ENCODE measurements at regions not wholly inside any gene's neighbourhood (a gene's known extent, or its start where the extent isn't known, plus 50 kb on each side); places are given as distances from the start of the nearest gene placed in this dataset.
A peak's percentile ranks its signal among the peaks of the same experiment; 100 is the strongest.

DNA sequence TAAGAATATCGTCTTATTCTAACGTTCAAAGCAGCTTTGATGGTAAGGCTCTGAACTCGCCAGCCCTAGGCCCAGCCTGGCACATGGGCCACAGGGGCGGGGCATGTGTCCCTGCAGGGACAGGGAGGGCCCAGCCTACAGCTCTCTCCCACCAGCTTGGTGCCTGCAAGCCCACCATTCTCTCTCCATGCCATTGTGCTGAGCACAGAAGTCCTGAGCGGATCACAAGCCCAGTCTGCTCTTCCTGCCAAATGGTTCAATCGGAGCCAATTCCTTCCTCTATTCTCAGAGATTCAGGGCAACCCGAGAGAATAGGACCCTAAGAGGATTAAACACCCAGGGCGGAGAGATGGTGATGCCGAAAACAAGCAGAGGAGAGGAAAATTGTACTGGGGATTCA, 50.3 kb upstream of the APCDD1 start:
- intact Hi-C loops (cut with DNase I) = no loop called here
- TF ChIP-seq POLR2A (IDR thresholded peaks at IDR 0.05) (no peak), CTCF (IDR thresholded peaks at IDR 0.05) (no peak), EP300 (IDR thresholded peaks at IDR 0.05) (no peak)
- Histone ChIP-seq H3K9me3 (no peaks in the 10 kb centered on the region), H3K27me3 (no peaks in the 10 kb centered on the region), H3K36me3 (no peaks in the 10 kb centered on the region), H3K4me1 (ENCODE audit: insufficient read depth) (peaks cover 6% of the 10 kb centered on the region), H3K27ac (no peak overlapping the region), H3K4me3 (no peak overlapping the region)
- 71 to 75% (median 71%) methylated on average over 9 of the region's 9 CpGs for WGBS, 3 donors
- DNase-seq = peak in 1 of 5 donors; percentile 24

Data from ovary (tissue), 7 donors.